HEK293 (cell line): ENCODE measurements at regions not wholly inside any gene's neighbourhood (a gene's known extent, or its start where the extent isn't known, plus 50 kb on each side); places are given as distances from the start of the nearest gene placed in this dataset.

Source experiments
- SALL2 ChIP-seq: fragments of 450-650 bp; formaldehyde crosslinking; IDR thresholded peaks from 2 replicates; pipeline ENCODE4 v1.5.0; 2017; ENCODE audit warnings: missing biosample characterization, mild to moderate bottlenecking, missing genetic modification characterization, borderline replicate concordance
- TRIM28 ChIP-seq: IDR thresholded peaks from 2 replicates; pipeline ENCODE4 v1.6.1; 2011; ENCODE audit warnings: low read length, control low read depth, borderline replicate concordance
- ZNF132 ChIP-seq: fragments of 450-650 bp; formaldehyde crosslinking; IDR thresholded peaks from 2 replicates; pipeline ENCODE4 v1.5.1; 2017; ENCODE audit warnings: missing biosample characterization, missing genetic modification characterization, borderline replicate concordance
- ZNF23 ChIP-seq: fragments of 450-650 bp; formaldehyde crosslinking; IDR thresholded peaks from 2 replicates; pipeline ENCODE4 v1.5.1; 2016; ENCODE audit warnings: missing biosample characterization, missing genetic modification characterization, borderline replicate concordance
- ZNF354C ChIP-seq: fragments of 450-650 bp; formaldehyde crosslinking; IDR thresholded peaks from 2 replicates; pipeline ENCODE4 v1.5.1; 2016; ENCODE audit warnings: missing biosample characterization, missing genetic modification characterization, low read depth, borderline replicate concordance
- ZNF391 ChIP-seq: fragments of 450-650 bp; formaldehyde crosslinking; IDR thresholded peaks from 2 replicates; pipeline ENCODE4 v1.5.1; 2016; ENCODE audit warnings: low read depth, missing biosample characterization, missing genetic modification characterization, borderline replicate concordance
- ZNF621 ChIP-seq: fragments of 450-650 bp; formaldehyde crosslinking; IDR thresholded peaks from 2 replicates; pipeline ENCODE4 v1.5.1; 2017; ENCODE audit warnings: missing biosample characterization, missing genetic modification characterization
- ZNF629 ChIP-seq: fragments of 450-650 bp; formaldehyde crosslinking; IDR thresholded peaks from 2 replicates; pipeline ENCODE4 v1.5.1; 2017; ENCODE audit warnings: missing biosample characterization, missing genetic modification characterization
- TF ChIP-seq, protein P1 (sequence below): fragments of 450-650 bp; formaldehyde crosslinking; IDR thresholded peaks from 2 replicates; pipeline ENCODE4 v1.5.1; 2016; ENCODE audit warnings: missing biosample characterization, missing genetic modification characterization
- TF ChIP-seq, protein P2 (sequence below): fragments of 450-650 bp; formaldehyde crosslinking; IDR thresholded peaks from 2 replicates; pipeline ENCODE4 v1.5.1; 2016; ENCODE audit warnings: missing biosample characterization, missing genetic modification characterization
- TF ChIP-seq, protein P3 (sequence below): fragments of 450-650 bp; formaldehyde crosslinking; IDR thresholded peaks from 2 replicates; pipeline ENCODE4 v1.5.1; 2016; ENCODE audit warnings: missing biosample characterization, missing genetic modification characterization, low read depth
- TF ChIP-seq, protein P4 (sequence below): fragments of 450-650 bp; formaldehyde crosslinking; IDR thresholded peaks from 2 replicates; pipeline ENCODE4 v1.5.1; 2016; ENCODE audit warnings: missing biosample characterization, missing genetic modification characterization
- TF ChIP-seq, protein P5 (sequence below): fragments of 450-650 bp; IDR thresholded peaks from 2 replicates; pipeline ENCODE4 v1.5.1; 2018; ENCODE audit warnings: missing biosample characterization, mild to moderate bottlenecking, missing genetic modification characterization

DNA sequence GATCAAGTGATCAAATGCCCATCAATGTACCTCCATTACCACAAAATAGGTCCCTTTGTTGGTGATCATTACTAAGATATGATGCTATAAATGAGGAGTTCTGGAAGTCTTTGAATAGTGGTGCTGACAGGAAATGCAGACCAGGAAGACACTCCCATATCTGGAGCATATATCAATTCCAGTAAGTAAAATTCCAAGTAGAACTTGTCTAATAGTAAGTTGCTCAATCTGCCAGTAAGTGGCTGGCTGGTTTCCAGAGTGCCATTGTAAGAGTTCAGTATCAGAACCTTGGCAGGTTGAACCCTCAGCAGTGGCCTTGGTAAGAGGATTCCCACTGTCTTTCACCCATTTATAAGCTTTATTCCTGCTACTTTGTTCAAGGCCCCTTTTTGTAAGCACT lies 379.9 kb upstream of the RBMS3 start:
- no peak for TF ChIP-seq ZNF23 (tag by site-specific recombination)
- TF ChIP-seq, protein P1, sequence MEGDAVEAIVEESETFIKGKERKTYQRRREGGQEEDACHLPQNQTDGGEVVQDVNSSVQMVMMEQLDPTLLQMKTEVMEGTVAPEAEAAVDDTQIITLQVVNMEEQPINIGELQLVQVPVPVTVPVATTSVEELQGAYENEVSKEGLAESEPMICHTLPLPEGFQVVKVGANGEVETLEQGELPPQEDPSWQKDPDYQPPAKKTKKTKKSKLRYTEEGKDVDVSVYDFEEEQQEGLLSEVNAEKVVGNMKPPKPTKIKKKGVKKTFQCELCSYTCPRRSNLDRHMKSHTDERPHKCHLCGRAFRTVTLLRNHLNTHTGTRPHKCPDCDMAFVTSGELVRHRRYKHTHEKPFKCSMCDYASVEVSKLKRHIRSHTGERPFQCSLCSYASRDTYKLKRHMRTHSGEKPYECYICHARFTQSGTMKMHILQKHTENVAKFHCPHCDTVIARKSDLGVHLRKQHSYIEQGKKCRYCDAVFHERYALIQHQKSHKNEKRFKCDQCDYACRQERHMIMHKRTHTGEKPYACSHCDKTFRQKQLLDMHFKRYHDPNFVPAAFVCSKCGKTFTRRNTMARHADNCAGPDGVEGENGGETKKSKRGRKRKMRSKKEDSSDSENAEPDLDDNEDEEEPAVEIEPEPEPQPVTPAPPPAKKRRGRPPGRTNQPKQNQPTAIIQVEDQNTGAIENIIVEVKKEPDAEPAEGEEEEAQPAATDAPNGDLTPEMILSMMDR (tag by site-specific recombination), result no peak
- TF ChIP-seq, protein P2, sequence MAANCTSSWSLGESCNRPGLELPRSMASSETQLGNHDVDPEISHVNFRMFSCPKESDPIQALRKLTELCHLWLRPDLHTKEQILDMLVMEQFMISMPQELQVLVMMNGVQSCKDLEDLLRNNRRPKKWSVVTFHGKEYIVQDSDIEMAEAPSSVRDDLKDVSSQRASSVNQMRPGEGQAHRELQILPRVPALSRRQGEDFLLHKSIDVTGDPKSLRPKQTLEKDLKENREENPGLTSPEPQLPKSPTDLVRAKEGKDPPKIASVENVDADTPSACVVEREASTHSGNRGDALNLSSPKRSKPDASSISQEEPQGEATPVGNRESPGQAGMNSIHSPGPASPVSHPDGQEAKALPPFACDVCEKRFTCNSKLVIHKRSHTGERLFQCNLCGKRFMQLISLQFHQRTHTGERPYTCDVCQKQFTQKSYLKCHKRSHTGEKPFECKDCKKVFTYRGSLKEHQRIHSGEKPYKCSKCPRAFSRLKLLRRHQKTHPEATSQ (tag by site-specific recombination), result no peak
- TF ChIP-seq, protein P3, sequence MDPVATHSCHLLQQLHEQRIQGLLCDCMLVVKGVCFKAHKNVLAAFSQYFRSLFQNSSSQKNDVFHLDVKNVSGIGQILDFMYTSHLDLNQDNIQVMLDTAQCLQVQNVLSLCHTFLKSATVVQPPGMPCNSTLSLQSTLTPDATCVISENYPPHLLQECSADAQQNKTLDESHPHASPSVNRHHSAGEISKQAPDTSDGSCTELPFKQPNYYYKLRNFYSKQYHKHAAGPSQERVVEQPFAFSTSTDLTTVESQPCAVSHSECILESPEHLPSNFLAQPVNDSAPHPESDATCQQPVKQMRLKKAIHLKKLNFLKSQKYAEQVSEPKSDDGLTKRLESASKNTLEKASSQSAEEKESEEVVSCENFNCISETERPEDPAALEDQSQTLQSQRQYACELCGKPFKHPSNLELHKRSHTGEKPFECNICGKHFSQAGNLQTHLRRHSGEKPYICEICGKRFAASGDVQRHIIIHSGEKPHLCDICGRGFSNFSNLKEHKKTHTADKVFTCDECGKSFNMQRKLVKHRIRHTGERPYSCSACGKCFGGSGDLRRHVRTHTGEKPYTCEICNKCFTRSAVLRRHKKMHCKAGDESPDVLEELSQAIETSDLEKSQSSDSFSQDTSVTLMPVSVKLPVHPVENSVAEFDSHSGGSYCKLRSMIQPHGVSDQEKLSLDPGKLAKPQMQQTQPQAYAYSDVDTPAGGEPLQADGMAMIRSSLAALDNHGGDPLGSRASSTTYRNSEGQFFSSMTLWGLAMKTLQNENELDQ (tag by site-specific recombination), result no peak
- no peak for TF ChIP-seq ZNF629 (tag by site-specific recombination)
- no peak for TF ChIP-seq TRIM28
- TF ChIP-seq SALL2 (tag by site-specific recombination), result no peak
- TF ChIP-seq ZNF391 (tag by site-specific recombination), result no peak
- no peak for TF ChIP-seq ZNF354C (tag by site-specific recombination)
- TF ChIP-seq ZNF621, result no peak
- TF ChIP-seq, protein P4, sequence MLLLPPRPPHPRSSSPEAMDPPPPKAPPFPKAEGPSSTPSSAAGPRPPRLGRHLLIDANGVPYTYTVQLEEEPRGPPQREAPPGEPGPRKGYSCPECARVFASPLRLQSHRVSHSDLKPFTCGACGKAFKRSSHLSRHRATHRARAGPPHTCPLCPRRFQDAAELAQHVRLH (tag by site-specific recombination), result no peak
- TF ChIP-seq ZNF132 (tag by site-specific recombination), result no peak
- TF ChIP-seq, protein P5, sequence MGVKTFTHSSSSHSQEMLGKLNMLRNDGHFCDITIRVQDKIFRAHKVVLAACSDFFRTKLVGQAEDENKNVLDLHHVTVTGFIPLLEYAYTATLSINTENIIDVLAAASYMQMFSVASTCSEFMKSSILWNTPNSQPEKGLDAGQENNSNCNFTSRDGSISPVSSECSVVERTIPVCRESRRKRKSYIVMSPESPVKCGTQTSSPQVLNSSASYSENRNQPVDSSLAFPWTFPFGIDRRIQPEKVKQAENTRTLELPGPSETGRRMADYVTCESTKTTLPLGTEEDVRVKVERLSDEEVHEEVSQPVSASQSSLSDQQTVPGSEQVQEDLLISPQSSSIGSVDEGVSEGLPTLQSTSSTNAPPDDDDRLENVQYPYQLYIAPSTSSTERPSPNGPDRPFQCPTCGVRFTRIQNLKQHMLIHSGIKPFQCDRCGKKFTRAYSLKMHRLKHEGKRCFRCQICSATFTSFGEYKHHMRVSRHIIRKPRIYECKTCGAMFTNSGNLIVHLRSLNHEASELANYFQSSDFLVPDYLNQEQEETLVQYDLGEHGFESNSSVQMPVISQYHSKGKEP (tag by site-specific recombination), result no peak
